Progenitor cell of endocrine pancreas (in vitro differentiated cells): ENCODE measurements at regions not wholly inside any gene's neighbourhood (a gene's known extent, or its start where the extent isn't known, plus 50 kb on each side); places are given as distances from the start of the nearest gene placed in this dataset.

Experiments used
- DNase-seq: peaks from one replicate; pipeline ENCODE4 v3.0.0; 2021; ENCODE audit warnings: low spot score; ENCODE audit not compliant: unreplicated experiment
- H3K27ac Mint-ChIP-seq: 2 replicates; pipeline ENCODE4 v1.8.0; 2021; ENCODE audit warnings: mild to moderate bottlenecking, moderate library complexity, mixed read lengths
- H3K27me3 Mint-ChIP-seq: 2 replicates; pipeline ENCODE4 v1.8.0; 2021; ENCODE audit warnings: mixed read lengths
- H3K36me3 Mint-ChIP-seq: 2 replicates; pipeline ENCODE4 v1.8.0; 2022; ENCODE audit warnings: mixed read lengths; ENCODE audit not compliant: insufficient read depth
- H3K4me1 Mint-ChIP-seq: 2 replicates; pipeline ENCODE4 v1.8.0; 2021; ENCODE audit warnings: low read depth, mixed read lengths
- H3K4me3 Mint-ChIP-seq: 2 replicates; pipeline ENCODE4 v1.8.0; 2021; ENCODE audit warnings: low read depth, mild to moderate bottlenecking, moderate library complexity, mixed read lengths
- H3K9me3 Mint-ChIP-seq: 2 replicates; pipeline ENCODE4 v1.8.0; 2021; ENCODE audit warnings: low read depth, mixed read lengths
- TF ChIP-seq, protein P1 (sequence below): fragments of 200-600 bp; sonication (generic); IDR thresholded peaks from one replicate; pipeline ENCODE4 v1.5.0; 2021; ENCODE audit warnings: antibody characterized with exemption, mild to moderate bottlenecking; ENCODE audit not compliant: unreplicated experiment

GRCh38 chr4:167730769-167731168, 361.6 kb upstream of the ANXA10 start:
- H3K36me3 Mint-ChIP-seq, result peaks cover 6% of the 10 kb centered on the region
- no peak overlapping the region for H3K4me3 Mint-ChIP-seq
- TF ChIP-seq, protein P1, sequence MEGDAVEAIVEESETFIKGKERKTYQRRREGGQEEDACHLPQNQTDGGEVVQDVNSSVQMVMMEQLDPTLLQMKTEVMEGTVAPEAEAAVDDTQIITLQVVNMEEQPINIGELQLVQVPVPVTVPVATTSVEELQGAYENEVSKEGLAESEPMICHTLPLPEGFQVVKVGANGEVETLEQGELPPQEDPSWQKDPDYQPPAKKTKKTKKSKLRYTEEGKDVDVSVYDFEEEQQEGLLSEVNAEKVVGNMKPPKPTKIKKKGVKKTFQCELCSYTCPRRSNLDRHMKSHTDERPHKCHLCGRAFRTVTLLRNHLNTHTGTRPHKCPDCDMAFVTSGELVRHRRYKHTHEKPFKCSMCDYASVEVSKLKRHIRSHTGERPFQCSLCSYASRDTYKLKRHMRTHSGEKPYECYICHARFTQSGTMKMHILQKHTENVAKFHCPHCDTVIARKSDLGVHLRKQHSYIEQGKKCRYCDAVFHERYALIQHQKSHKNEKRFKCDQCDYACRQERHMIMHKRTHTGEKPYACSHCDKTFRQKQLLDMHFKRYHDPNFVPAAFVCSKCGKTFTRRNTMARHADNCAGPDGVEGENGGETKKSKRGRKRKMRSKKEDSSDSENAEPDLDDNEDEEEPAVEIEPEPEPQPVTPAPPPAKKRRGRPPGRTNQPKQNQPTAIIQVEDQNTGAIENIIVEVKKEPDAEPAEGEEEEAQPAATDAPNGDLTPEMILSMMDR, result no peak
- H3K27ac Mint-ChIP-seq, result no peak overlapping the region
- H3K27me3 Mint-ChIP-seq, result no peaks in the 10 kb centered on the region
- H3K9me3 Mint-ChIP-seq, result peaks cover 27% of the 10 kb centered on the region
- no peaks in the 10 kb centered on the region for H3K4me1 Mint-ChIP-seq
- no peak for DNase-seq

GRCh38 chr4:167745024-167745687, 347.2 kb upstream of the ANXA10 start:
- no peak for DNase-seq
- no peak overlapping the region for H3K4me3 Mint-ChIP-seq
- no peaks in the 10 kb centered on the region for H3K27me3 Mint-ChIP-seq
- no peak overlapping the region for H3K27ac Mint-ChIP-seq
- H3K36me3 Mint-ChIP-seq, result no peaks in the 10 kb centered on the region
- H3K9me3 Mint-ChIP-seq, result no peaks in the 10 kb centered on the region
- TF ChIP-seq, protein P1, result no peak
- no peaks in the 10 kb centered on the region for H3K4me1 Mint-ChIP-seq

GRCh38 chr4:167767281-167767680, 325.1 kb upstream of the ANXA10 start:
- Mint-ChIP-seq H3K4me1 (no peaks in the 10 kb centered on the region), H3K27ac (no peak overlapping the region), H3K4me3 (no peak overlapping the region), H3K36me3 (no peaks in the 10 kb centered on the region), H3K27me3 (no peaks in the 10 kb centered on the region), H3K9me3 (peaks cover 13% of the 10 kb centered on the region)
- TF ChIP-seq, protein P1, result no peak
- DNase-seq, result no peak

DNA sequence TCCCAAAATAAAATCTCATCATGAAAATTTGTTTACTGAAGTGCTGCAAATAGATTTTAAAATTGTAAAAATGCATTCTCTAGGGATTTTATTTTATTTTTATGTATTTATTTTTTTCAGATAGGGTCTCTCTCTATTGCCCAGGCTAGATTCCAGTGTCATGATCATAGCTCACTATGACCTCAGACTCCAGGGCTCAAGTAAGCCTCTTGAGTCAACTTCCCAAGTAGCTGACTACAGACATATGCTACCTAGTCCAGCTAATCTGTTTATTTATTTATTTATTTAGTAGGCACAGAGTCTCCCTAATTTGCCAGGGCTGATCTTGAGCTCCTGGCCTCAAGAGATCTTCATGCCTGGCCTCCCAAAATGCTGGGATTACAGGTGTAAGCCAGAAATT, 317.7 kb upstream of the ANXA10 start:
- Mint-ChIP-seq H3K9me3 (peaks cover 4% of the 10 kb centered on the region), H3K4me3 (no peak overlapping the region), H3K27ac (no peak overlapping the region), H3K27me3 (no peaks in the 10 kb centered on the region), H3K36me3 (no peaks in the 10 kb centered on the region), H3K4me1 (no peaks in the 10 kb centered on the region)
- no peak for DNase-seq
- TF ChIP-seq, protein P1, result no peak

- Mint-ChIP-seq H3K4me1 (no peaks in the 10 kb centered on the region), H3K27ac (no peak overlapping the region), H3K4me3 (no peak overlapping the region)
Observed at GRCh38 chr4:167775375-167775774, 317.0 kb upstream of the ANXA10 start.

More at GRCh38 chr4:167775375-167775774, 317.0 kb upstream of the ANXA10 start:
- Mint-ChIP-seq H3K9me3 (peaks cover 4% of the 10 kb centered on the region), H3K27me3 (no peaks in the 10 kb centered on the region), H3K36me3 (no peaks in the 10 kb centered on the region)
- TF ChIP-seq, protein P1, result no peak
- DNase-seq, result no peak
